ENCODE measurements at regions not wholly inside any gene's neighbourhood (a gene's known extent, or its start where the extent isn't known, plus 50 kb on each side); places are given as distances from the start of the nearest gene placed in this dataset.

DNA sequence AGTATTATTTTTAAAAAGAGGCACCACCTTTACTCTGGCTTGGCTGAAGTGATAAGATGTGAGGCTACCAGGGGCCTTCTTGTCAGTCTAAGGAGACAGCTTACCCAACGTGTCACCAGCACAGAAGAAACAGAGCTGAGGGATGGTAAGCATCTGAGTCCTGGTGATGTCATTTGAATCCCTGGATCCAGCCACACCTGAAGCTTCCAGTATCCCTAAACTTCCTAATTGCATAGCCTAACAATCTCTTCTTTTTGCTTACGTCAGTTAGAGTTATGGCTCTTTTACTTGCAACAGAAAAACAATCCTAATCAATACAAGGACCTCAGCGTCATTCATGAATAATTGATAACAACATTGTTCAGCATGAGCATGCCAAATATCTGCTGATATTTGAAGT lies 436.6 kb downstream of the SHISA9 start:
- Histone ChIP-seq H3K4me1 (ENCODE audit: control insufficient read depth in 1 of 2, insufficient read depth in 2 of 2, low read length in 2 of 2) (no peaks in the 10 kb centered on the region), H3K27ac (ENCODE audit: low read depth in 1 of 2, low read length in 2 of 2) (no peak overlapping the region), H3K79me2 (ENCODE audit: insufficient read depth, low read length) (no peaks in the 10 kb centered on the region), H4K20me1 (ENCODE audit: insufficient read depth, low read length) (no peaks in the 10 kb centered on the region), H3K4me2 (replicated peaks; ENCODE audit: extremely low read depth, low read length, poor library complexity, severe bottlenecking) (no peak overlapping the region), H3K27me3 (ENCODE audit: control insufficient read depth in 2 of 2, insufficient read depth in 2 of 2, low read length in 2 of 2) (no peaks in the 10 kb centered on the region), H3K4me3 (replicated peaks in 1 of 3; ENCODE audit: low read depth in 2 of 3, low read length in 3 of 3) (no peak overlapping the region), H2AFZ (ENCODE audit: insufficient read depth, low read depth, low read length, poor library complexity, severe bottlenecking) (no peak overlapping the region), H3K36me3 (replicated peaks in 1 of 2; ENCODE audit: control insufficient read depth in 1 of 2, insufficient read depth in 2 of 2, low read length in 2 of 2) (no peaks in the 10 kb centered on the region), H3K9ac (ENCODE audit: insufficient read depth, low read length, poor library complexity, severe bottlenecking) (no peak overlapping the region), H3K9me3 (replicated peaks in 1 of 2; ENCODE audit: control insufficient read depth in 1 of 2, insufficient read depth in 1 of 2, low read length in 2 of 2) (no peaks in the 10 kb centered on the region)
- TF ChIP-seq, protein P1, sequence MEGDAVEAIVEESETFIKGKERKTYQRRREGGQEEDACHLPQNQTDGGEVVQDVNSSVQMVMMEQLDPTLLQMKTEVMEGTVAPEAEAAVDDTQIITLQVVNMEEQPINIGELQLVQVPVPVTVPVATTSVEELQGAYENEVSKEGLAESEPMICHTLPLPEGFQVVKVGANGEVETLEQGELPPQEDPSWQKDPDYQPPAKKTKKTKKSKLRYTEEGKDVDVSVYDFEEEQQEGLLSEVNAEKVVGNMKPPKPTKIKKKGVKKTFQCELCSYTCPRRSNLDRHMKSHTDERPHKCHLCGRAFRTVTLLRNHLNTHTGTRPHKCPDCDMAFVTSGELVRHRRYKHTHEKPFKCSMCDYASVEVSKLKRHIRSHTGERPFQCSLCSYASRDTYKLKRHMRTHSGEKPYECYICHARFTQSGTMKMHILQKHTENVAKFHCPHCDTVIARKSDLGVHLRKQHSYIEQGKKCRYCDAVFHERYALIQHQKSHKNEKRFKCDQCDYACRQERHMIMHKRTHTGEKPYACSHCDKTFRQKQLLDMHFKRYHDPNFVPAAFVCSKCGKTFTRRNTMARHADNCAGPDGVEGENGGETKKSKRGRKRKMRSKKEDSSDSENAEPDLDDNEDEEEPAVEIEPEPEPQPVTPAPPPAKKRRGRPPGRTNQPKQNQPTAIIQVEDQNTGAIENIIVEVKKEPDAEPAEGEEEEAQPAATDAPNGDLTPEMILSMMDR (IDR thresholded peaks at IDR 0.05): no peak
- Mint-ChIP-seq H3K4me3 (no peak overlapping the region), H3K36me3 (no peaks in the 10 kb centered on the region), H3K27ac (no peak overlapping the region), H3K4me1 (no peaks in the 10 kb centered on the region), H3K9me3 (peaks cover 0 to 4% (median 0%) of the 10 kb centered on the region in 7 donors), H3K27me3 (ENCODE audit: low read depth in 3 of 3) (no peaks in the 10 kb centered on the region)
- no peak for DNase-seq
- 67% methylated on average over 2 of the region's 3 CpGs for WGBS (ENCODE audit: insufficient coverage)
- intact Hi-C loops (cut with micrococcal nuclease): no loop called here

DNA sequence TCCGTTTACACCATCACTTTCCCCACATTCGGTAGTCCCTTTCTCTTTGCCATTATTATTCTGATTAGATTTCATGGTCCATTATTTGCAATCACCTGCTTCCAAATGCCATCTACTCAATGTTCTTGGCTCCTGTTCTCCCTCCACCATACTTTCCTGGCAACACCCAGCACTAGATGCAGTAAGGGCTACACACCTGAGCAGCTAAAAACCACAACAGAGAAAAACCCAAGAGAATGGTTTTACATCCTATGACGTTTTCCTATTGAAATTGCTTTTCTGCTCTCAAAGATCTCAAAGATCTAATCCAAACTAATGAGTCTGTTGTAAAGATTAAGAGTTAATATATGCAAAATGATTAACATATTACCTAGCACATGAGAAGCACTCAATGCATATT lies 441.3 kb downstream of the SHISA9 start:
- 100% methylated on average over 2 of the region's 3 CpGs for WGBS (ENCODE audit: insufficient coverage)
- TF ChIP-seq, protein P1 (IDR thresholded peaks at IDR 0.05): no peak
- H3K27ac ChIP-seq (ENCODE audit: low read depth in 1 of 2, low read length in 2 of 2): no peak overlapping the region
- no peaks in the 10 kb centered on the region for H3K27me3 ChIP-seq (ENCODE audit: control insufficient read depth in 2 of 2, insufficient read depth in 2 of 2, low read length in 2 of 2)
- no peaks in the 10 kb centered on the region for H4K20me1 ChIP-seq (ENCODE audit: insufficient read depth, low read length)
- Mint-ChIP-seq H3K4me1 (no peaks in the 10 kb centered on the region), H3K4me3 (no peak overlapping the region), H3K36me3 (no peaks in the 10 kb centered on the region), H3K27ac (no peak overlapping the region), H3K27me3 (ENCODE audit: low read depth in 3 of 3) (peaks cover 0 to 1% (median 0%) of the 10 kb centered on the region in 3 donors), H3K9me3 (peaks cover 0 to 6% (median 0%) of the 10 kb centered on the region in 7 donors)
- H3K9ac ChIP-seq (ENCODE audit: insufficient read depth, low read length, poor library complexity, severe bottlenecking): no peak overlapping the region
- H3K4me1 ChIP-seq (ENCODE audit: control insufficient read depth in 1 of 2, insufficient read depth in 2 of 2, low read length in 2 of 2): no peaks in the 10 kb centered on the region
- H3K79me2 ChIP-seq (ENCODE audit: insufficient read depth, low read length): no peaks in the 10 kb centered on the region
- intact Hi-C loops (cut with micrococcal nuclease): no loop called here
- no peaks in the 10 kb centered on the region for H3K36me3 ChIP-seq (replicated peaks in 1 of 2; ENCODE audit: control insufficient read depth in 1 of 2, insufficient read depth in 2 of 2, low read length in 2 of 2)
- DNase-seq: no peak
- H2AFZ ChIP-seq (ENCODE audit: insufficient read depth, low read depth, low read length, poor library complexity, severe bottlenecking): no peak overlapping the region
- H3K4me2 ChIP-seq (replicated peaks; ENCODE audit: extremely low read depth, low read length, poor library complexity, severe bottlenecking): no peak overlapping the region
- no peaks in the 10 kb centered on the region for H3K9me3 ChIP-seq (replicated peaks in 1 of 2; ENCODE audit: control insufficient read depth in 1 of 2, insufficient read depth in 1 of 2, low read length in 2 of 2)
- no peak overlapping the region for H3K4me3 ChIP-seq (replicated peaks in 1 of 3; ENCODE audit: low read depth in 2 of 3, low read length in 3 of 3)

Measured in CD14-positive monocyte (primary cell).